ENCODE measurements at regions not wholly inside any gene's neighbourhood (a gene's known extent, or its start where the extent isn't known, plus 50 kb on each side); places are given as distances from the start of the nearest gene placed in this dataset.

GRCh38 chr11:10622957-10623791 is 54.7 kb upstream of the LYVE1 start:
- Histone ChIP-seq H3K27ac (ENCODE audit: insufficient read depth, low read depth, low read length) (no peak overlapping the region), H3K79me2 (ENCODE audit: control insufficient read depth, insufficient read depth, low read length) (no peaks in the 10 kb centered on the region), H3K36me3 (ENCODE audit: control insufficient read depth in 2 of 2, extremely low read depth in 1 of 2, insufficient read depth in 2 of 2, low read length in 2 of 2) (no peaks in the 10 kb centered on the region), H2AFZ (ENCODE audit: low read depth, low read length) (no peak overlapping the region), H3K9ac (replicated peaks; ENCODE audit: extremely low read depth, insufficient read depth, low read length) (no peak overlapping the region), H3K9me3 (replicated peaks; ENCODE audit: control insufficient read depth, insufficient read depth, low read length) (no peaks in the 10 kb centered on the region), H3K9me1 (replicated peaks; ENCODE audit: control insufficient read depth, extremely low read depth, insufficient read depth, low read length) (no peaks in the 10 kb centered on the region), H4K20me1 (replicated peaks; ENCODE audit: control insufficient read depth, extremely low read depth, insufficient read depth, low read length) (no peaks in the 10 kb centered on the region), H3K4me2 (ENCODE audit: insufficient read depth, low read length) (no peak overlapping the region), H3K4me3 (replicated peaks in 1 of 3; ENCODE audit: insufficient read depth in 1 of 3, low read depth in 1 of 3, low read length in 3 of 3) (no peak overlapping the region), H3K27me3 (ENCODE audit: control insufficient read depth in 2 of 2, insufficient read depth in 2 of 2, low read length in 2 of 2) (no peaks in the 10 kb centered on the region), H3K4me1 (ENCODE audit: control insufficient read depth, extremely low read depth, insufficient read depth, low read length) (peaks cover 3% of the 10 kb centered on the region)
- DNase-seq (ENCODE audit: low read depth, low spot score) = no peak
- ChIA-PET POLR2A (no interaction called here), CTCF (interaction anchor here (1.2 kb wide), 1 partner anchor 17 kb away, joined by 3 read pairs; no protein-coding TSS in a partner anchor)
- TF ChIP-seq EZH2 (IDR thresholded peaks at IDR 0.05; ENCODE audit: borderline replicate concordance, low read depth, low read length, severe bottlenecking) (no peak), CTCF (IDR thresholded peaks at IDR 0.05; ENCODE audit: extremely low read depth in 1 of 2, insufficient read depth in 1 of 2, low read depth in 1 of 2, low read length in 2 of 2) (no peak)
- intact Hi-C loops (cut with micrococcal nuclease) = no loop called here
- no TSS peak for BruUV-seq (replicated peaks)
- FAIRE-seq = no peak
- dilution Hi-C loops (cut with MboI; ENCODE audit: extremely low pct_ligation_motif_present, low sequenced_read_pairs) = no loop called here

DNA sequence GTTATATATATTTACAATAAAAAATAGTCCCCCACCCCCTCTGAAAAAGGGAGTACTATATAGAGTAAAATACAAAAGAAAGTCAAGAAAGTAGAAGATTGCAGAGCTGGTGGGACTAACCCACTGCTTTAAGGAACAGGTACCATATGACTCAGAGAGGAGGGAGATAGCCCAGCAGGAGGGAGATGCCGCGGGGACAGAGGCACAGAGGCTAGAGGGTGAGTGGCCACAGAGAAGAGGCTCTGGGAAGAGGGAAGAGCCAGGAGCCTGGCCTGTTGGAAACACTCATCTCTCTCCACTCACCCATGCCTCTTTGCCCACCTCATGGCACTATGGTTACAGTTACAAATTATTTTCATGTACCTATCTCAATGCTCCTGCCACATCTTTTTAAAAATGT is 53.6 kb upstream of the LYVE1 start:
- no peak for TF ChIP-seq FOS (IDR thresholded peaks at IDR 0.05; ENCODE audit: borderline replicate concordance, insufficient read depth, low read length)
- TF ChIP-seq CTCF (IDR thresholded peaks at IDR 0.05; ENCODE audit: extremely low read depth in 1 of 2, insufficient read depth in 1 of 2, low read depth in 1 of 2, low read length in 2 of 2) = no peak
- no peak for TF ChIP-seq MYC (IDR thresholded peaks at IDR 0.05; ENCODE audit: low read depth, low read length)
- no peak for TF ChIP-seq JUN (IDR thresholded peaks at IDR 0.05; ENCODE audit: borderline replicate concordance, insufficient read depth, insufficient read length, low read depth)
- TF ChIP-seq GATA2 (IDR thresholded peaks at IDR 0.05; ENCODE audit: insufficient read depth, insufficient read length, low read depth, low read length) = no peak
- no peak for TF ChIP-seq MAX (IDR thresholded peaks at IDR 0.05; ENCODE audit: insufficient read depth, insufficient read length)
- no peak for TF ChIP-seq EZH2 (IDR thresholded peaks at IDR 0.05; ENCODE audit: borderline replicate concordance, low read depth, low read length, severe bottlenecking)
- TF ChIP-seq POLR2A (IDR thresholded peaks at IDR 0.05; ENCODE audit: low read depth, low read length) = no peak
- no peak for TF ChIP-seq POLR2AphosphoS5 (IDR thresholded peaks at IDR 0.05; ENCODE audit: insufficient read depth, low read depth, low read length)
- no peak overlapping the region for H3K9ac ChIP-seq (replicated peaks; ENCODE audit: extremely low read depth, insufficient read depth, low read length)
- H3K79me2 ChIP-seq (ENCODE audit: control insufficient read depth, insufficient read depth, low read length) = no peaks in the 10 kb centered on the region
- dilution Hi-C loops (cut with MboI; ENCODE audit: extremely low pct_ligation_motif_present, low sequenced_read_pairs) = no loop called here
- FAIRE-seq (no peak), DNase-seq (ENCODE audit: low read depth, low spot score) (no peak)
- POLR2A ChIA-PET = no interaction called here
- intact Hi-C loops (cut with micrococcal nuclease) = no loop called here
- peaks cover 3% of the 10 kb centered on the region for H3K4me1 ChIP-seq (ENCODE audit: control insufficient read depth, extremely low read depth, insufficient read depth, low read length)
- no peak overlapping the region for H3K4me2 ChIP-seq (ENCODE audit: insufficient read depth, low read length)
- no peak overlapping the region for H3K27ac ChIP-seq (ENCODE audit: insufficient read depth, low read depth, low read length)
- H3K27me3 ChIP-seq (ENCODE audit: control insufficient read depth in 2 of 2, insufficient read depth in 2 of 2, low read length in 2 of 2) = peaks cover 0 to 2% of the 10 kb centered on the region in 2 experiments
- no peak overlapping the region for H2AFZ ChIP-seq (ENCODE audit: low read depth, low read length)
- H3K9me1 ChIP-seq (replicated peaks; ENCODE audit: control insufficient read depth, extremely low read depth, insufficient read depth, low read length) = no peaks in the 10 kb centered on the region
- no peaks in the 10 kb centered on the region for H4K20me1 ChIP-seq (replicated peaks; ENCODE audit: control insufficient read depth, extremely low read depth, insufficient read depth, low read length)
- no peaks in the 10 kb centered on the region for H3K36me3 ChIP-seq (ENCODE audit: control insufficient read depth in 2 of 2, extremely low read depth in 1 of 2, insufficient read depth in 2 of 2, low read length in 2 of 2)
- CTCF ChIA-PET = interaction anchor here (1.0 kb wide), 1 partner anchor 81 kb away, joined by 3 read pairs; the partner anchor contains the start of gene RNF141
- no peak overlapping the region for H3K4me3 ChIP-seq (replicated peaks in 1 of 3; ENCODE audit: insufficient read depth in 1 of 3, low read depth in 1 of 3, low read length in 3 of 3)
- no TSS peak for BruUV-seq (replicated peaks)
- H3K9me3 ChIP-seq (replicated peaks; ENCODE audit: control insufficient read depth, insufficient read depth, low read length) = no peaks in the 10 kb centered on the region
